Panc1 (cell line): ENCODE measurements at regions not wholly inside any gene's neighbourhood (a gene's known extent, or its start where the extent isn't known, plus 50 kb on each side); places are given as distances from the start of the nearest gene placed in this dataset.

Source experiments
- ATAC-seq: fragments of 200-7000 bp; cut with Tn5 transposase; 2 replicates; pipeline ENCODE4 v1.9.1; 2020; ENCODE audit warnings: mild to moderate bottlenecking, moderate library complexity
- BruUV-seq: library from RNA; stranded (reverse); fragments of 400-500 nt; replicated peaks from 2 replicates; lab custom pipeline; 2021; lab: Mats Ljungman, UMichigan
- CTCF ChIA-PET: fragments of 300-600 bp; sonication (Branson Sonifier 250); formaldehyde crosslinking; loops from one replicate; lab custom pipeline; 2022; ENCODE audit warnings: antibody characterized with exemption; lab: Charles Lee
- POLR2A ChIA-PET: fragments of 300-600 bp; sonication (Branson Sonifier 250); formaldehyde crosslinking; loops from one replicate; lab custom pipeline; 2022; ENCODE audit warnings: antibody characterized with exemption; lab: Charles Lee
- DNase-seq: peaks from one replicate; pipeline ENCODE4 v3.0.0-alpha.2; 2010; ENCODE audit warnings: low read depth, low spot score
- H3K27ac ChIP-seq: 2 replicates; pipeline ENCODE4 v1.5.1; 2011; ENCODE audit warnings: mild to moderate bottlenecking, low read length, inconsistent platforms
- H3K27me3 ChIP-seq: fragments of 200-500 bp; sonication (Bioruptor generic); 2 replicates; pipeline ENCODE4 v1.6.0; 2014; ENCODE audit warnings: low read length, inconsistent platforms; ENCODE audit not compliant: control insufficient read depth, insufficient read depth
- H3K36me3 ChIP-seq: fragments of 200-500 bp; sonication (Bioruptor generic); 2 replicates; pipeline ENCODE4 v1.5.1; 2014; ENCODE audit warnings: inconsistent platforms, mild to moderate bottlenecking, low read length, moderate library complexity; ENCODE audit not compliant: control insufficient read depth, insufficient read depth
- H3K4me1 ChIP-seq: 2 replicates; pipeline ENCODE4 v1.5.1; 2011; ENCODE audit warnings: inconsistent platforms, mild to moderate bottlenecking, low read length, moderate library complexity; ENCODE audit not compliant: control insufficient read depth, insufficient read depth
- H3K4me3 ChIP-seq, 2 experiments: 2 replicates each; pipeline ENCODE4 v1.5.1; 2011 to 2012; ENCODE audit warnings: low read depth in 2 of 2, low read length in 2 of 2, mild to moderate bottlenecking in 2 of 2, inconsistent platforms in 1 of 2, moderate library complexity in 1 of 2
- H3K9me3 ChIP-seq: fragments of 200-500 bp; sonication (Bioruptor generic); 2 replicates; pipeline ENCODE4 v1.5.1; 2014; ENCODE audit warnings: low read depth, mild to moderate bottlenecking, inconsistent platforms, low read length, moderate library complexity; ENCODE audit not compliant: control insufficient read depth, insufficient read depth
- POLR2AphosphoS5 ChIP-seq: IDR thresholded peaks from 2 replicates; pipeline ENCODE4 v1.6.1; 2012; ENCODE audit warnings: mild to moderate bottlenecking, low read depth, low read length, moderate library complexity
- SIN3A ChIP-seq: IDR thresholded peaks from 2 replicates; pipeline ENCODE4 v1.6.1; 2012; ENCODE audit warnings: low read depth, mild to moderate bottlenecking, low read length, moderate library complexity, borderline replicate concordance; ENCODE audit not compliant: insufficient read depth
- TCF7L2 ChIP-seq: IDR thresholded peaks from 2 replicates; pipeline ENCODE4 v1.6.1; 2011; ENCODE audit warnings: mild to moderate bottlenecking, low read depth, low read length, inconsistent platforms
- in situ Hi-C: cut with HindIII; loops from 2 replicates; pipeline ENCODE4 v1.10.0; 2016; ENCODE audit warnings: low sequenced_read_pairs, low pct_unique_long_range_greater_than_20kb
- intact Hi-C: fragments of 100-400 bp; cut with micrococcal nuclease; formaldehyde crosslinking; loops from one replicate; pipeline ENCODE4 v1.10.0; 2022; ENCODE audit not compliant: unreplicated experiment
- TF ChIP-seq, protein P1 (sequence below), 2 experiments: IDR thresholded peaks; 2 replicates each; pipeline ENCODE4 v1.6.1; 2011 to 2012; ENCODE audit warnings: low read depth in 2 of 2, control low read depth in 1 of 2, low read length in 1 of 2, mild to moderate bottlenecking in 1 of 2, moderate library complexity in 1 of 2; ENCODE audit not compliant: insufficient read depth in 1 of 2
- TF ChIP-seq, protein P2 (sequence below): fragments of 450-650 bp; IDR thresholded peaks from 2 replicates; pipeline ENCODE4 v1.5.1; 2017; ENCODE audit warnings: mild to moderate bottlenecking

DNA sequence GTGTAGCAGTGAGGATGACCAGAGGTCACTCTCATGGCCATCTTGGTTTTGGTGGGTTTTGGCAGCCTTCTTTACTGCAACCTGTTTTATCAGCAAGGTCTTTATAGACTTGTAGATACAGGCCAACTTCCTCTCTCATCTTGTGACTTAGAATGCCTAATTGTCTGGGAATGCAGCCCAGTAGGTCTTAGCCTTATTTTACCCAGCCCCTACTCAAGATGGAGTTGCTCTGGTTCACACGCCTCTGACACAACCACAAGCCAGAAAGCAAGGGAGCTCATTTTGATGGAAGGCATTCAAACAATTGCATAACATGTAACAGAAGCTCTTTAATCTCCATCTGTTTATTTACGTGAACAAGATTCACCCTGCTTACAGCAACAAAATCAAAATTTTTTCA, 492.0 kb upstream of the SULF2 start:
- BruUV-seq, result no TSS peak
- ChIA-PET POLR2A (no interaction called here), CTCF (no interaction called here)
- ATAC-seq (no peak), DNase-seq (no peak)
- Histone ChIP-seq H3K27ac (no peak overlapping the region), H3K36me3 (no peaks in the 10 kb centered on the region), H3K4me1 (no peaks in the 10 kb centered on the region), H3K4me3 (no peak overlapping the region), H3K27me3 (peaks cover 5% of the 10 kb centered on the region), H3K9me3 (no peaks in the 10 kb centered on the region)
- intact Hi-C loops (no loop called here), in situ Hi-C loops (no loop called here)
- TF ChIP-seq, protein P1, sequence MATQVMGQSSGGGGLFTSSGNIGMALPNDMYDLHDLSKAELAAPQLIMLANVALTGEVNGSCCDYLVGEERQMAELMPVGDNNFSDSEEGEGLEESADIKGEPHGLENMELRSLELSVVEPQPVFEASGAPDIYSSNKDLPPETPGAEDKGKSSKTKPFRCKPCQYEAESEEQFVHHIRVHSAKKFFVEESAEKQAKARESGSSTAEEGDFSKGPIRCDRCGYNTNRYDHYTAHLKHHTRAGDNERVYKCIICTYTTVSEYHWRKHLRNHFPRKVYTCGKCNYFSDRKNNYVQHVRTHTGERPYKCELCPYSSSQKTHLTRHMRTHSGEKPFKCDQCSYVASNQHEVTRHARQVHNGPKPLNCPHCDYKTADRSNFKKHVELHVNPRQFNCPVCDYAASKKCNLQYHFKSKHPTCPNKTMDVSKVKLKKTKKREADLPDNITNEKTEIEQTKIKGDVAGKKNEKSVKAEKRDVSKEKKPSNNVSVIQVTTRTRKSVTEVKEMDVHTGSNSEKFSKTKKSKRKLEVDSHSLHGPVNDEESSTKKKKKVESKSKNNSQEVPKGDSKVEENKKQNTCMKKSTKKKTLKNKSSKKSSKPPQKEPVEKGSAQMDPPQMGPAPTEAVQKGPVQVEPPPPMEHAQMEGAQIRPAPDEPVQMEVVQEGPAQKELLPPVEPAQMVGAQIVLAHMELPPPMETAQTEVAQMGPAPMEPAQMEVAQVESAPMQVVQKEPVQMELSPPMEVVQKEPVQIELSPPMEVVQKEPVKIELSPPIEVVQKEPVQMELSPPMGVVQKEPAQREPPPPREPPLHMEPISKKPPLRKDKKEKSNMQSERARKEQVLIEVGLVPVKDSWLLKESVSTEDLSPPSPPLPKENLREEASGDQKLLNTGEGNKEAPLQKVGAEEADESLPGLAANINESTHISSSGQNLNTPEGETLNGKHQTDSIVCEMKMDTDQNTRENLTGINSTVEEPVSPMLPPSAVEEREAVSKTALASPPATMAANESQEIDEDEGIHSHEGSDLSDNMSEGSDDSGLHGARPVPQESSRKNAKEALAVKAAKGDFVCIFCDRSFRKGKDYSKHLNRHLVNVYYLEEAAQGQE (IDR thresholded peaks at IDR 0.05; ENCODE audit: insufficient read depth in 1 of 2, low read depth in 2 of 2, low read length in 1 of 2), result no peak
- TF ChIP-seq, protein P2, sequence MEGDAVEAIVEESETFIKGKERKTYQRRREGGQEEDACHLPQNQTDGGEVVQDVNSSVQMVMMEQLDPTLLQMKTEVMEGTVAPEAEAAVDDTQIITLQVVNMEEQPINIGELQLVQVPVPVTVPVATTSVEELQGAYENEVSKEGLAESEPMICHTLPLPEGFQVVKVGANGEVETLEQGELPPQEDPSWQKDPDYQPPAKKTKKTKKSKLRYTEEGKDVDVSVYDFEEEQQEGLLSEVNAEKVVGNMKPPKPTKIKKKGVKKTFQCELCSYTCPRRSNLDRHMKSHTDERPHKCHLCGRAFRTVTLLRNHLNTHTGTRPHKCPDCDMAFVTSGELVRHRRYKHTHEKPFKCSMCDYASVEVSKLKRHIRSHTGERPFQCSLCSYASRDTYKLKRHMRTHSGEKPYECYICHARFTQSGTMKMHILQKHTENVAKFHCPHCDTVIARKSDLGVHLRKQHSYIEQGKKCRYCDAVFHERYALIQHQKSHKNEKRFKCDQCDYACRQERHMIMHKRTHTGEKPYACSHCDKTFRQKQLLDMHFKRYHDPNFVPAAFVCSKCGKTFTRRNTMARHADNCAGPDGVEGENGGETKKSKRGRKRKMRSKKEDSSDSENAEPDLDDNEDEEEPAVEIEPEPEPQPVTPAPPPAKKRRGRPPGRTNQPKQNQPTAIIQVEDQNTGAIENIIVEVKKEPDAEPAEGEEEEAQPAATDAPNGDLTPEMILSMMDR, result no peak
- TF ChIP-seq SIN3A (no peak), TCF7L2 (no peak), POLR2AphosphoS5 (no peak)

DNA sequence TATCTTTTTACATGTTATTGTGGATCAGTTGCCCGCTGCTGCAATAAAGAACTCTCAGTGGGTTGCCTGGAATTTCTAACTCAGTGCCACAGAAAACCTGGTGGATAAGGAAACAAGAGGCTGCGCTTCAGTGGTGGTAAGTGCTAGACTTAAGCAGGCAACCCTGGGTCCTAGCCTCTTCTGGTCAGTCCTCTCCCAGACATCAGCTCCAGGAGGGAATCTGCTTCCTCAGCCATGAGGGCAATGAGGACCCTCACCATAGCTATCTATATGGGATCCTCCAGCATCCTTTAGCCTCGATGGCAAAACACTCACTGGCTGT, 490.7 kb upstream of the SULF2 start:
- ChIA-PET CTCF (no interaction called here), POLR2A (no interaction called here)
- in situ Hi-C loops, result no loop called here
- TF ChIP-seq POLR2AphosphoS5 (no peak), TCF7L2 (no peak), SIN3A (no peak)
- TF ChIP-seq, protein P1 (IDR thresholded peaks at IDR 0.05; ENCODE audit: insufficient read depth in 1 of 2, low read depth in 2 of 2, low read length in 1 of 2), result no peak
- TF ChIP-seq, protein P2, result no peak
- intact Hi-C loops, result no loop called here
- no TSS peak for BruUV-seq
- Histone ChIP-seq H3K4me1 (no peaks in the 10 kb centered on the region), H3K4me3 (no peak overlapping the region), H3K27ac (no peak overlapping the region), H3K36me3 (no peaks in the 10 kb centered on the region), H3K27me3 (peaks cover 5% of the 10 kb centered on the region), H3K9me3 (no peaks in the 10 kb centered on the region)
- DNase-seq (no peak), ATAC-seq (no peak)
